Tibial nerve (tissue), 4 donors: ENCODE measurements at regions not wholly inside any gene's neighbourhood (a gene's known extent, or its start where the extent isn't known, plus 50 kb on each side); places are given as distances from the start of the nearest gene placed in this dataset.

Experiments used
- EP300 ChIP-seq, 2 donors: sonication (generic); formaldehyde crosslinking; IDR thresholded peaks; one replicate each; pipeline ENCODE4 v1.6.1; 2017; ENCODE audit warnings: antibody characterized with exemption in 2 of 2, mild to moderate bottlenecking in 1 of 2
- TF ChIP-seq, protein P1 (sequence below), 5 experiments: fragments of 200-600 bp in 3 of 5; fragments of 450-650 bp in 2 of 5; sonication (generic) in 3 of 5; IDR thresholded peaks; one replicate each; pipeline ENCODE4 v1.5.1; 2016 to 2019; ENCODE audit warnings: antibody characterized with exemption in 5 of 5, mild to moderate bottlenecking in 3 of 5, moderate library complexity in 2 of 5

DNA sequence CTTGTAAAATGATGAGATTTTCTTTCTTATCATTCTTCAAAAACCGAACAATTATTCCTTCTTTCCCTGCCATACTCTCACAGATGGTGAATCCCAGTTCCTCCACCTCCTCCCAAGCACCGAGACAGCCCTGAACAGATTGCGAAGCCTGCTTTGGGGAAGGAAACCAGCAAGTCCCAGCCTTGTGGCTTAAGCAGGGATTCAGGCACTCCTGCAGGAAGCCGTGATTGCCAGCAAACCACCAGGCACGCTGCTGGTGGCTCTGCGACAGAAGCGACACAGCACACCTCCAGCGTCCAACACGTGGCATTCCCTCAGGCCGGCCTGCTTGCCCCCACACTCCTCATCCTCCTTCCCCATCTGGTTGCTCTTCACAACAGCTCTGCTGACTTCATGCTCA, 237.7 kb downstream of the GXYLT1 start:
- TF ChIP-seq EP300 (IDR thresholded peaks at IDR 0.05) = no peak
- TF ChIP-seq, protein P1, sequence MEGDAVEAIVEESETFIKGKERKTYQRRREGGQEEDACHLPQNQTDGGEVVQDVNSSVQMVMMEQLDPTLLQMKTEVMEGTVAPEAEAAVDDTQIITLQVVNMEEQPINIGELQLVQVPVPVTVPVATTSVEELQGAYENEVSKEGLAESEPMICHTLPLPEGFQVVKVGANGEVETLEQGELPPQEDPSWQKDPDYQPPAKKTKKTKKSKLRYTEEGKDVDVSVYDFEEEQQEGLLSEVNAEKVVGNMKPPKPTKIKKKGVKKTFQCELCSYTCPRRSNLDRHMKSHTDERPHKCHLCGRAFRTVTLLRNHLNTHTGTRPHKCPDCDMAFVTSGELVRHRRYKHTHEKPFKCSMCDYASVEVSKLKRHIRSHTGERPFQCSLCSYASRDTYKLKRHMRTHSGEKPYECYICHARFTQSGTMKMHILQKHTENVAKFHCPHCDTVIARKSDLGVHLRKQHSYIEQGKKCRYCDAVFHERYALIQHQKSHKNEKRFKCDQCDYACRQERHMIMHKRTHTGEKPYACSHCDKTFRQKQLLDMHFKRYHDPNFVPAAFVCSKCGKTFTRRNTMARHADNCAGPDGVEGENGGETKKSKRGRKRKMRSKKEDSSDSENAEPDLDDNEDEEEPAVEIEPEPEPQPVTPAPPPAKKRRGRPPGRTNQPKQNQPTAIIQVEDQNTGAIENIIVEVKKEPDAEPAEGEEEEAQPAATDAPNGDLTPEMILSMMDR (IDR thresholded peaks at IDR 0.05) = no peak
